ENCODE measurements at regions not wholly inside any gene's neighbourhood (a gene's known extent, or its start where the extent isn't known, plus 50 kb on each side); places are given as distances from the start of the nearest gene placed in this dataset.
"Not testable (repeated sequence)": the region's sequence is repeated elsewhere in the genome, so short reads cannot be mapped to it uniquely, and the experiment has no call there.

- no peak for ATAC-seq
- no peak for DNase-seq (ENCODE audit: low spot score)
Measured at GRCh38 chr6:14384175-14384949, 266.8 kb downstream of the CD83 start.

DNA sequence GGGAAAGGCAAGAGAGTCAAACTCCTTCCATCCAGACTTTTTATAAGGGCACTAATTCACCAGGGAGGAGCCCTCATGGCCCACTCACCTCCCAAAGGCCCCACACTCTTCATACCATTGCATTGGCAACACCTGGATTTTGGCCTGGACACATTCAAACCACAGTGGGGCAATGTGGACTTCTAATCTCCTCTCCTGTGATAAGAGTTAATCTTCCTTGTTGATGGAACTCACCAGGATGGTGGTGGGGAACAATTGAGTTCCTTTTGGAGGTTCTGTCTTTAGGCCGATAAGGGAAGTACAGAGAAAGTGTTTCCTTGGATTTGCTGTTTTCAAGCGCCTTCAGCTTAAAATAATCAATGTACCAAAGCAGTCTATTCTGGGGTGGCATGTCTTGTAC is 268.7 kb downstream of the CD83 start:
- ATAC-seq (no peak), DNase-seq (ENCODE audit: low spot score) (no peak)

GRCh38 chr6:14386668-14387067 is 269.1 kb downstream of the CD83 start:
- ATAC-seq = no peak

DNA sequence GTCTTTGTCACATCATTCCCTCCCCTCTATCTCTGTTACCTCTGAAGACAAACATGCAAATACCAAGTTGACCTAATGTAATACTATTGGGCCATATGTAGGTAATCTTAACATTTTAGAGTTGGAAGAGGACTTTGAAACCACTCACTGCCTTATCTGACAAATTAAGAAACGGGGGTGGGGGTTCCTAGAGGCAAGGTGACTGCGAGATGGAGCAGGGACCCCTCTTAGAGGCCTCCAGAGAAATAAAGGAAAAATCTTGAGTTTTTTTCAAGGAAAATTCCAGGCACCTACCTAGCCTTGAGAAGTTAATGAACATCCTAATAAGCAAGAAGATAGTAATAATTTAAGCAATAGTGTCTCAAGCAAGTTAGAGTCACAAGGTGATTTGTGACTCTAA is 270.8 kb downstream of the CD83 start:
- ATAC-seq (no peak), DNase-seq (ENCODE audit: low spot score) (no peak)

More at GRCh38 chr6:14386668-14387067, 269.1 kb downstream of the CD83 start:
- no peak for DNase-seq (ENCODE audit: low spot score)

DNA sequence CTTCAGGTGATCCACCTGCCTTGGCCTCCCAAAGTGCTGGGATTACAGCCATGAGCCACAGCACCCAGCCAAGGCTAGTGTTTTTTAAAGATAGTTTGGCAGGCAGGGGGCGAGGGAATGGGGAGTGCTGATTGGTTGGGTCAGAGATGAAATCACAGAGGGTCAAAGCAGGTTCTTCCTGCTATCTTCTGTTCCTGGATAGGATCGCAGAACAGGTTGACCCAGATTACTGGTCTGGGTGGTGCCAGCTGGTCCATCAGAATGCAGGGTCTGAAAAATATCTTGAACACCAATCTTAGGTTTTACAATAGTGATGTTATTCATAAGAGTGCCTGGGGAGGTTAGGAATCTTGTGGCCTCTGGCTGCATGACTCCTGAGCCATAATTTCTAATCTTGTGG is 272.2 kb downstream of the CD83 start:
- not testable (repeated sequence) for DNase-seq (ENCODE audit: low spot score); ATAC-seq

DNA sequence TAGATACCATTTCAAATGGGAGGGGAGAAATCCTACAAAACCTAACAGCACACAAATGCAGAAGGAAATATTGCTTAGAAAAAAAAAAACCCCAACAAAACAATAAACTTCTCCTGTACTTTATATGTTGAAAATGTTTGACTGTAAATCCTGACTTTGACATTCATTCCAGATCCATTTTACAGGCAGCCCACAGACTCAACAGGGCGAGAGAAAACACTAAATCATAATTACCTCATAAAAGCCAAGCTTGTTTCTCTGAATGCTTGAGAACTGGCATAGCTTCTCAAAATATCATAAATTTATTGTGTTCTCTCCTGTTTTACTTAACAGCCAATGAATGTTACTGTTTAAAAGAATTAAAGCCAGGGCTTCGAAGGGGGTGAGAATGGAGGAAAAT is 273.2 kb downstream of the CD83 start:
- DNase-seq (ENCODE audit: low spot score) (no peak), ATAC-seq (no peak)

DNA sequence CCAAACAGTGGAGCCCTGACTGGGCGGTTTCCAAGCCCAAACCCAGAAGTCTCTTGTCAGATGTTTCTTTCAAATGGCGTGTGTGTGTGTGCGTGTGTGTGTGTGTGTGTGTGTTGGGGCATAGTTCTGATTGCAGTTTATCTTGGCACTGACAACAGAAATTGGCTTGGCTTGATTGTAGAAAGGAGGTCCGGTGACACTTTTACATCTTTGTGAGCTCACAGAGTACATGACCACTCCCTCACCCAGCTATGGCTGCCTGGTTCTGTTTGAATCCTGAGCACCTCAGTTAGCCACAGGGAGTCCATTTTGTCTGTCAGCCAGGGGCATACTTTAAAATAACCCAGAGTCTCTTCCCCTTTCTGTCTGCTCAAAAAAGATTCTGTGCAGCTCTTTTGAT is 276.3 kb downstream of the CD83 start:
- ATAC-seq (peak; percentile 93), DNase-seq (ENCODE audit: low spot score) (peak; percentile 74)

GRCh38 chr6:14396392-14396791 is 278.8 kb downstream of the CD83 start:
- DNase-seq (ENCODE audit: low spot score) (no peak), ATAC-seq (no peak)

GRCh38 chr6:14396826-14397517 is 279.4 kb downstream of the CD83 start:
- no peak for DNase-seq (ENCODE audit: low spot score)
- ATAC-seq = no peak

DNA sequence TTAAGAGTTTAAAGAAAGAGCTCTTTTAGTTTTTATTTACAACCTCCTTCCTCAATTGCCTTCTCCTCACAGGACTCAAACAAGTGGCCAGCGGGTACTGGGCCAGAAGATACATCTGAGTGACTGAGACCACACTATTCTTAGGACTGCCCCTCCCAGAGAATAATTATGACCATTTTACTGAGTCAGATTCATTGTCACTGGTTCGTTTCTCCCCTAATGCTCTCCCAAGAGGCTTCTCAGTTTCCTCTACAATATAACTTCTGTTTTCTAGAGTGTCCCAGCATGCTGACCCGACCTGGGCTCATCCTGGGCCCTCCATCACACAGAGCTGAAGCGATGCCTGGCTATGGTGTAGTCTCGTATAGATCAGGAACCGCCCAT is 279.9 kb downstream of the CD83 start:
- DNase-seq (ENCODE audit: low spot score) (no peak), ATAC-seq (no peak)

- DNase-seq (ENCODE audit: low spot score) (no peak), ATAC-seq (no peak)
Measured at GRCh38 chr6:14398953-14399352, 281.4 kb downstream of the CD83 start.

DNA sequence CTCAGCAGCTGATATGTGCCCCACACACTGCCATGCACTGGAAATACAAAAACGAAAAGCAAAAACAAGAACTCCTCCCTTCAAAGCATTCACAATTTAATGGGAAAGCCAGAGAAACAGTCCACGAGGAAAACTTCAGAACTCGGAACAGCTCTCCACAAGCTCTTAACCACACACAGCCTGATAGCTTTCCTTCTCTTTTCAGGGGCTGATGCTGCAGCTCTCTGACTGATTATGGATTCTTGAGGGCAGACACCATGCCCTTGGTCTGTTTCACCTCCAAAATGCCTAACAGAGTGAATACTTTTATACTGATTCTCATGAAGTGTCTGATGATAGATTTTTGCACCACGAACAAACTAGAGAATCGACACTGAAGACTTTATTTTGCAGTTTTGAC is 282.1 kb downstream of the CD83 start:
- no peak for DNase-seq (ENCODE audit: low spot score)
- no peak for ATAC-seq

GRCh38 chr6:14401246-14401645 is 283.7 kb downstream of the CD83 start:
- DNase-seq (ENCODE audit: low spot score) (no peak), ATAC-seq (no peak)

- DNase-seq (ENCODE audit: low spot score) (no peak), ATAC-seq (no peak)
Measured at GRCh38 chr6:14406614-14407331, 289.2 kb downstream of the CD83 start.

- no peak for ATAC-seq
- DNase-seq (ENCODE audit: low spot score) = no peak
Measured at GRCh38 chr6:14408446-14408845, 290.9 kb downstream of the CD83 start.

- ATAC-seq (no peak), DNase-seq (ENCODE audit: low spot score) (no peak)
Measured at GRCh38 chr6:14412026-14412425, 294.5 kb downstream of the CD83 start.

GRCh38 chr6:14415452-14415851 is 297.9 kb downstream of the CD83 start:
- ATAC-seq (no peak), DNase-seq (ENCODE audit: low spot score) (no peak)

DNA sequence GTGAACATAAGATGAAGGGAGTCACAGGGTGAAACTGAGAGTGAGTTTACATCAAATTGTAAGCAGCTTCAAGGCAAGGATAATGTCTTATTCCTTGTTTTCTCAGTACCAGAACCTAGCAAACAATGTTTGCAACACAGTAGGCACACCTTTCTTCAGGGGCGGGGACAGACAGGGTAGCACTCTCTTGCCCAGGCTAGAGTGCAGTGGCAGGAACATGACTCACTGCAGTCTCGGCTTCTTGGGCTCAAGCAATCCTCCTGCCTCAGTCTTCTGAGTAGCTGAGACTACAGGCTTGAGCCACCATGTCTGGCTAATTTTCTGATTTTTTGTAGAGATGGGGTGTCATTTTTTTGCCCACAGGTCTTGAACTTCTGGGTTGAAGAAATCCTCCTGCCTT is 299.8 kb downstream of the CD83 start:
- ATAC-seq (no peak), DNase-seq (ENCODE audit: low spot score) (no peak)

- not testable (repeated sequence) for DNase-seq (ENCODE audit: low spot score); ATAC-seq
Measured at GRCh38 chr6:14419224-14419623, 301.7 kb downstream of the CD83 start.

GRCh38 chr6:14422061-14422460 is 304.5 kb downstream of the CD83 start:
- no peak for ATAC-seq
- DNase-seq (ENCODE audit: low spot score) = no peak

DNA sequence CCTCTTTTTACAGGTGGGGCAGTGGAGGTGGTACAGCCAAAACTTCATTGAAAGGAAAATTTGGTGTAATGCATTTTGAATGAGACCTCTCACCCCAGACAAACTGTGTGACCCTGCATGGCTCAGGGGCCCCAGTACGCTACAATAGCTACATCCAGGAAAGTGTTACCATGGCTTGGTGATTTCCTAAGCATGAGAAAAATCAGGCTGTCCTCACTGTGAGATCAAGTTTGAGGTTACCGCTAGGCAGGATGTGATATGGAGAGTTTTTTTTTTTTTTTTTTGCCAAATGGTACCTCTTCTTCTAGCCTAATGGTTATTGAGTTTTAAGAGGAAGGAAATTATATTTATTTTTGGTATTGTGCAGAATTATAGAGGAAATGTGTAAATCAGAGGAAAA is 305.3 kb downstream of the CD83 start:
- ATAC-seq = no peak
- no peak for DNase-seq (ENCODE audit: low spot score)

- DNase-seq (ENCODE audit: low spot score) = no peak
- ATAC-seq = no peak
Measured at GRCh38 chr6:14423330-14423729, 305.8 kb downstream of the CD83 start.
